Cerebellar cortex (tissue), 1 donor: ENCODE measurements at regions not wholly inside any gene's neighbourhood (a gene's known extent, or its start where the extent isn't known, plus 50 kb on each side); places are given as distances from the start of the nearest gene placed in this dataset.
"Not testable (repeated sequence)": the region's sequence is repeated elsewhere in the genome, so short reads cannot be mapped to it uniquely, and the experiment has no call there.

Source experiments
- DNase-seq: peaks from one replicate; pipeline ENCODE4 v3.0.0-alpha.2; 2015; ENCODE audit warnings: low spot score

GRCh38 chrX:118215346-118215745 is 98.7 kb upstream of the KLHL13 start:
- no peak for DNase-seq

- DNase-seq = no peak
Measured at GRCh38 chrX:118216087-118216486, 99.5 kb upstream of the KLHL13 start.

- no peak for DNase-seq
Measured at GRCh38 chrX:118216509-118216908, 99.9 kb upstream of the KLHL13 start.

- DNase-seq = no peak
Measured at GRCh38 chrX:118218079-118218478, 101.5 kb upstream of the KLHL13 start.

DNA sequence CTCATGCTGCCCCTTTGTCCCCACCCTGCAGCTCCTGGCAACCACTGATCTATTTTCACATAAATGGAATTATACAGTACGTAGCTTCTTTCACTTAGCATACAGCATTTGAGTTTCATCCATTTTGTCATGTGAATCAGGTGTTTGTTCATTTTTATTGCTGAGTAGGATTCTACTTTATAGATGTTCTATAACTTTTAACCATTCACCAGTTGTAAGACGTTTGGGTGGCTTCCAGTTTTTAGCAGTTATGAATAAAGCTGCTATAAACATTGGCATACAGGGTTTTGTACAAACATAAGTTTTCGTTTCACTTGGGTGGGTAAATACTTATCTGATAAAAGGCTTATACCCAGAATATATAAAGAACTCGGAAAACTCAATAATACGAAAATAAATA is 102.3 kb upstream of the KLHL13 start:
- no peak for DNase-seq

DNA sequence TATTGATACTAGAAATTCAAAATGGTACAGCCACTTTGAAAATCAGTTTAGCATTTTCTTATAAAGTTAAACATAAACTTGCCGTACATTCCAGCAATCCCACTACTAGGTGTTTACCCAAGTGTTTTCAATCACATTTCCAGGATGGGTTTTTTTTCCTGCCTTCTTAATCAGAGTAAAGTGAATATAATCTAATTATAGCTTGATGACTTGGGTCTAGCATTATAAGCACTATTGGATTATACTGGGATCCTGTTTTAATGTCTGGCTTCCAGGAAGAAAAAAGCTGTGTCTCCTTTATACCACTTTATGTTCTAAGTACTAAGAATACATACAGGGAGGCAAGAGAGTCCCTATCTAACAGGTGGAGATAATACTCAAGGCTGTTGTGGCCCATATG is 103.3 kb upstream of the KLHL13 start:
- DNase-seq = no peak

- no peak for DNase-seq
Measured at GRCh38 chrX:118220509-118220908, 103.9 kb upstream of the KLHL13 start.

DNA sequence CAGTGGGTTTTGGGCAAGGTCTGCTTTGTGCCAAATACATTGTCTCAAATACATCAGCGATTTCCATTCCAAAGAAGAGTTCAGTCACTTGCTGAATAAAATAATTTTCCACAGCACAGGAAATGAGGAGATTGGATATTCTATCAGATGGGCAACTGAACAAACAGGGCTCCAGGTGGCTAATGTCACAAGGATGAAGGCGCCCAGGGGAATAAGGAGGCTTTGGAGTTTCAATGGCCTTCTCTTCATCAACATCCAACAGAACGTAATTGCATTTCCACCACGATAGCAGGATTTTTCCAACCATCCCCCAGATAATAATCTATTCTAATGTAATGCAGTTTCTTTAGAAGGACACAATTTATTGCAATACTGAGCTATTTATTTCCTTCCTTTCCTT is 104.7 kb upstream of the KLHL13 start:
- no peak for DNase-seq

GRCh38 chrX:118221733-118222132 is 105.1 kb upstream of the KLHL13 start:
- no peak for DNase-seq

DNA sequence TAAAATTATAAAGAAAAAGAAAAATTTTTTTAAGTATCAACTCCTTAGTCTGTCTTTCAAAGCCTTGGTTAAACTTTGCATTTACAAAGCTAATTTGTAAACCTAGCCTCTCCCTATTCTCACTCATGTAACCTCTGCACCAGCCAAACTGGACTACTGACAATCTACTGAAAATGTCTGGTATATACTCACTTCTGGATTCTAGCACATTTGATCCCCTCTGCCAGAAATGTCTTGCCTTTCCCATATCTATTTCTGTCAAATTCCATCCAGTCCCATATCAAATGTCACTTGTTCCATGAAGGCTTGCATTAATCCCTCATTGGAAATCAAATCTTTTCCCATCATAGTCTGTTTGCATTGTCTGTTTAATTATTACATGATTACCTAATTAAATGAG is 105.8 kb upstream of the KLHL13 start:
- no peak for DNase-seq

DNA sequence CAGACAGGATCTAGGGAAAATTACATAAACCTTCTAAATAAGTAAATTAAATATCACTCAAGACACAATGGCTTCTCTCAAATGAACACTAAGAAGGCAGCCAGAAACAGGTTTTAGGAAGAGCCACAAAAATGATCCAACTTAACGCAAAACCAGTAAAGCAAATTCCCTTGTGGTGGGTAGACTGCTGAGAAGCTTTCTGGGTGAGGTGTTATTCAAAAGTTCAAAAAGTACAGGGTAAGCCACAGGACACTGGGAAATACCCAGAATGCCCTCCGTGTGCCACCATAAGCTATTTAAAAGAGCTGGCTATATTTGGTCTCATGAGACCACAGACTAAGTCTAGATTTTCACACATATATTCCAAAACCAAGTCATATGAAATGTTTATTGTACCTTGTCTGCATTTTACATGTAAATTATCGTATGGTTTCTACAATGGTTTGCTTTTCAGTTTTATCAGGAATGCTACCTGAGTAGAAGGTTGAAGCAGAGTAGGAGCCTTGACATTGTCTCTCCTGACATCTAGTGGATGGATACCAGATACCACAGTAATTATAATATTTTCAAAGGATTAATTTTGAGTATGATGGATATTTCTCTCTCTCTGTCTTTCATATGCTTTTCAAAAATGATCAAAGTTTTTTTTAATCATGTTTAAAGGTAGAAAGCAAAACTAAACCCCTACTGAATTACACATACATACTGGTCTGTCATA is 109.3 kb upstream of the KLHL13 start:
- peak; percentile 8 for DNase-seq

- DNase-seq = no peak
Measured at GRCh38 chrX:118228041-118228440, 111.4 kb upstream of the KLHL13 start.

GRCh38 chrX:118228456-118228855 is 111.8 kb upstream of the KLHL13 start:
- DNase-seq = no peak

DNA sequence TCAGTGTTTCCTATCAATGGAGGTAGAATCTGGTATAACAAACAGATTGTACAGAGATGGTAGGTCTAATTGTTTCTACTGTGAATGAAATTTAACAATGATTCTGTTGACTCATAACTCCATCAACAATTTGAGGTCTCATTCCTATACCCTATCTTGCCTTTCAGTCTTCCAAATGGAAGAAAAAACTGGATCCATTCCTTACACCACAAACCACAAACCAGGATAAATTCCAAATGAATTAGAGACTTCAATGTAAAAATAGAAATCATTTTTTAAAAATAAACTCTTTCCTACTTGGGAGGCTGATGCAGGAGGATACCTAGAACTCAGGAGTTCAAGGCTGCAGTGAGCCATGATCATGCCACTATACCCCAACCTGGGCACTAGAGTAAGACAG is 114.4 kb upstream of the WDR44 start:
- no peak for DNase-seq

DNA sequence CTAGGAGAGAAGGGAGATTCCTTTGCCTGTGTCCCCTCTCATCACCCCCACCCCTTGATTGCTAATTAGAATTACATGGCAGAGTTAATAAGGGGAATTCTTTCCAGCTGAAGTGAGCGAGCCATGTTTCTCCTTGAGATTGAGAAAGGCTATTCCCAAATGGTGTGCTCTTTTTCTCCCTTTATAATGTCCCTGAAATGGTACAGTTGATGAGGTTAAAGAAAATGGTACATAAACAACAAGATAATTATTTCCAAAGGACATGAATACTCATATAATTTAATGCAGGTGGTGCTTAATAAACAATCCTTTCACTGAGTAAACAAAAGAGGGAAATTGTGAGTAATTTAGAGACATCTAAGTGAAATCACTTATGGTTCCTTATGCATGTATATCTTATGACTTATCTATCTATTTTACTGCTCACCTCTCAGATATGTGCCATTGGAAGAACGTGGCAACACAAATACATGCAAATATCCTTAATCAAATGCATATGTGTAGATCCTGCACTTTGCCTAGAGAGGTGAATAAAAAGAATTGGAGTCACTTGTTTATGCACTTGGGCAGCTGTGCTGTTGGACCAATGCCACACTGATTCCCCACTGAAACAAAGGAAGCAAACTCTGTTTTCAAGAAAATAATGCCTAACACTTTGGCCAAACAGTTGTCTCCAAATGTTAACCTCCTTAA is 106.6 kb upstream of the WDR44 start:
- no peak for DNase-seq

GRCh38 chrX:118239913-118240698 is 105.8 kb upstream of the WDR44 start:
- DNase-seq = no peak

GRCh38 chrX:118246961-118247360 is 98.9 kb upstream of the WDR44 start:
- DNase-seq = not testable (repeated sequence)

DNA sequence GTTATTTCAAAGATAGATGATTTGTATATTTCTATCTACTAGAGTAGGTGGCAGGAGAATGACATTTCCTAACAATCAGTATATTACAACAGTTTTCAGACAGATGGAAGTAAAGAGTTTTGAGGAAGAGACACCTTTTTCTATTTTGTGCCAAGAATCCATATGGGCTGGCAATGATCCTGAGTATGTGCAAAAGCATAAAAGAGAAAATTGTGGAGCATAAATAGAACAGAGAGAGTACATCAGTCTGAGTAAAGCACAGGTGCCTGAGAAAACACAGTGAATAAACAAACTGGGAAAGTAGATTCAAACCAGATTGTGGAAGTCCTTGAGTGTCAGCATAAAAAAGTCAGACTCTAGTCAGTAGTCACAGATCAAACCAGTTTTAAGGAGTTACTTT is 96.8 kb upstream of the WDR44 start:
- peak; percentile 48 for DNase-seq

GRCh38 chrX:118250445-118250844 is 95.5 kb upstream of the WDR44 start:
- DNase-seq = no peak

- no peak for DNase-seq
Measured at GRCh38 chrX:118251271-118251670, 94.6 kb upstream of the WDR44 start.

- no peak for DNase-seq
Measured at GRCh38 chrX:118252967-118253366, 92.9 kb upstream of the WDR44 start.

DNA sequence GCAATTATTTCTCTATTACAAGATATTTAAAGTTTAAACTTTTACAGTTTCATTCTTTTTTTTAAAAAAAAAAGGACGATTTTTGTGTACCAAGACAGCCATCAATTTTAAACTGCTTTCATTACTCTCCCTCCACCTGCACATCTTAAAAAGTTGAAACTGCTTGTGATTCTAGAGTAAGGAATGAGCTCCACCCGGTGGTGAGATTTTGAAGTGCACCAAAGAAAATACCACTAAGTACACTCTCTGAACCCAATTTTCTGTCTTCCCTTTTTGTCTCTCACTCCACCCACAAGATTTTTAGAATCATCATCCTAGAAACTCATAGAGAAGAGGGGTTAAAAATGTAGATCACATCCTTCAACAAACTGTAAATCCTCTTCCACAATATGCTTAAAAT is 91.3 kb upstream of the WDR44 start:
- peak; percentile 54 for DNase-seq

- DNase-seq = no peak
Measured at GRCh38 chrX:118255921-118256320, 90.0 kb upstream of the WDR44 start.
